ENCODE measurements at regions not wholly inside any gene's neighbourhood (a gene's known extent, or its start where the extent isn't known, plus 50 kb on each side); places are given as distances from the start of the nearest gene placed in this dataset.
"Not testable (repeated sequence)": the region's sequence is repeated elsewhere in the genome, so short reads cannot be mapped to it uniquely, and the experiment has no call there.

GRCh38 chr16:70016751-70017150 lies 65.6 kb downstream of the CLEC18A start:
- TF ChIP-seq CTCF (optimal IDR thresholded peaks at IDR 0.05 in 1 of 3, IDR thresholded peaks at IDR 0.05 in 1 of 3, conservative IDR thresholded peaks at IDR 0.05 in 1 of 3; ENCODE audit: extremely low read depth in 1 of 3, insufficient read depth in 2 of 3, low read length in 3 of 3); EZH2 (IDR thresholded peaks at IDR 0.05; ENCODE audit: low read length): not testable (repeated sequence)
